Esophagus muscularis mucosa (tissue), 4 donors: ENCODE measurements at regions not wholly inside any gene's neighbourhood (a gene's known extent, or its start where the extent isn't known, plus 50 kb on each side); places are given as distances from the start of the nearest gene placed in this dataset.

Experiments used
- CTCF ChIP-seq, 3 experiments: fragments of 200-600 bp in 2 of 3; fragments of 450-650 bp in 1 of 3; sonication (generic) in 2 of 3; IDR thresholded peaks; one replicate each; pipeline ENCODE4 v1.5.1; 2017 to 2019; ENCODE audit warnings: antibody characterized with exemption in 3 of 3, mild to moderate bottlenecking in 2 of 3, moderate library complexity in 1 of 3
- EP300 ChIP-seq: sonication (generic); formaldehyde crosslinking; IDR thresholded peaks from one replicate; pipeline ENCODE4 v1.6.1; 2017; ENCODE audit warnings: antibody characterized with exemption
- POLR2A ChIP-seq: fragments of 450-650 bp; IDR thresholded peaks from one replicate; pipeline ENCODE4 v1.6.1; 2017; ENCODE audit warnings: antibody characterized with exemption, moderate library complexity, mild to moderate bottlenecking, low read depth
- POLR2AphosphoS5 ChIP-seq, 2 donors: sonication (generic); formaldehyde crosslinking; IDR thresholded peaks; one replicate each; pipeline ENCODE4 v1.6.1; 2017; ENCODE audit warnings: antibody characterized with exemption in 2 of 2

DNA sequence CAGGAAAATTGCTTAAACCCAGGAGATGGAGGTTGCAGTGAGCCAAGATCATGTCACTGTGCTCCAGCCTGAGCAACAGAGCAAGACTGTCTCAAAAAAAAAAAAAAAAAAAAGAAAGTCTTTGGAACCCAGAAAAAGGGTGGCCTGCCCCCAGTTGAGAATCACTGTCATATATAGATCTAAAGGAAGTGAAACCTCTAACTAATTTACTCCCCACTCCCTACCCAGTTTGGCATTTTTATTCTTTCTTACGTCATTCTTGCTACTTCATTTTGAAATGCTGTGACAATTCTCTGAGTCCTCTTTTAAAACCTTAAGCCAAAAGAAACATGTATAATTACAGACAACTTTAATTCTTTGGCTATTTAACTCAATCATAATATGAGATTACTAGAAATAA is 254.8 kb downstream of the CDC5L start:
- TF ChIP-seq POLR2A: no peak
- TF ChIP-seq CTCF (IDR thresholded peaks at IDR 0.05): no peak
- TF ChIP-seq POLR2AphosphoS5 (IDR thresholded peaks at IDR 0.05): no peak
- TF ChIP-seq EP300: no peak
